Neuronal stem cell (in vitro differentiated cells): ENCODE measurements at regions not wholly inside any gene's neighbourhood (a gene's known extent, or its start where the extent isn't known, plus 50 kb on each side); places are given as distances from the start of the nearest gene placed in this dataset.

Experiments
- DNase-seq: peaks from one replicate; pipeline ENCODE4 v3.0.0-alpha.2; 2013; ENCODE audit warnings: low spot score
- H2AFZ ChIP-seq: one replicate; pipeline ENCODE4 v1.6.1; 2013; ENCODE audit warnings: mild to moderate bottlenecking, low read length, inconsistent platforms
- H2AK5ac ChIP-seq: 2 replicates; pipeline ENCODE4 v1.6.1; 2013; ENCODE audit warnings: low read depth, mild to moderate bottlenecking, inconsistent platforms, low read length, moderate library complexity, mixed read lengths
- H2BK120ac ChIP-seq: 2 replicates; pipeline ENCODE4 v1.6.1; 2013; ENCODE audit warnings: low read depth, mild to moderate bottlenecking, inconsistent platforms, low read length, moderate library complexity, mixed read lengths
- H2BK12ac ChIP-seq: one replicate; pipeline ENCODE4 v1.6.1; 2013; ENCODE audit warnings: low read length, inconsistent platforms
- H2BK15ac ChIP-seq: 2 replicates; pipeline ENCODE4 v1.6.1; 2013; ENCODE audit warnings: mild to moderate bottlenecking, low read length, inconsistent platforms, mixed read lengths
- H2BK5ac ChIP-seq: one replicate; pipeline ENCODE4 v1.6.1; 2013; ENCODE audit warnings: inconsistent platforms, mild to moderate bottlenecking, low read length, moderate library complexity
- H3K14ac ChIP-seq: one replicate; pipeline ENCODE4 v1.6.1; 2013; ENCODE audit warnings: low read length, inconsistent platforms
- H3K18ac ChIP-seq: 2 replicates; pipeline ENCODE4 v1.6.1; 2013; ENCODE audit warnings: low read length, inconsistent platforms
- H3K23ac ChIP-seq: 2 replicates; pipeline ENCODE4 v1.6.1; 2013; ENCODE audit warnings: low read depth, mild to moderate bottlenecking, mixed read lengths, low read length, inconsistent platforms; ENCODE audit not compliant: poor library complexity
- H3K27ac ChIP-seq: replicated peaks from 3 replicates; pipeline ENCODE4 v1.5.1; 2013; ENCODE audit warnings: low read length, inconsistent platforms
- H3K27me3 ChIP-seq, 3 experiments: 2 replicates each; pipeline ENCODE4 v1.6.1; 2013; ENCODE audit warnings: low read length in 3 of 3, mild to moderate bottlenecking in 2 of 3, inconsistent platforms in 1 of 3, low read depth in 1 of 3, mixed read lengths in 1 of 3, moderate library complexity in 1 of 3; ENCODE audit not compliant: control insufficient read depth in 3 of 3, insufficient read depth in 3 of 3
- H3K36me3 ChIP-seq, 2 donors: replicated peaks in 1 of 2; 2 replicates each; pipeline ENCODE4 v1.6.1; 2013; ENCODE audit warnings: low read length in 2 of 2; ENCODE audit not compliant: control insufficient read depth in 2 of 2, insufficient read depth in 2 of 2
- H3K4ac ChIP-seq: 2 replicates; pipeline ENCODE4 v1.6.1; 2013; ENCODE audit warnings: inconsistent platforms, mild to moderate bottlenecking, low read length, moderate library complexity
- H3K4me1 ChIP-seq, 2 donors: 1 replicate in 1 of 2; 2 replicates in 1 of 2; pipeline ENCODE4 v1.6.1; 2013; ENCODE audit warnings: low read length in 2 of 2, low read depth in 1 of 2; ENCODE audit not compliant: control insufficient read depth in 2 of 2, insufficient read depth in 1 of 2
- H3K4me2 ChIP-seq: one replicate; pipeline ENCODE4 v1.6.1; 2013; ENCODE audit warnings: mild to moderate bottlenecking, low read length, inconsistent platforms; ENCODE audit not compliant: insufficient read depth, poor library complexity, severe bottlenecking
- H3K4me3 ChIP-seq, 2 donors: 2 replicates each; pipeline ENCODE4 v1.5.1; 2013; ENCODE audit warnings: low read length in 2 of 2, mild to moderate bottlenecking in 2 of 2, inconsistent platforms in 1 of 2, moderate library complexity in 1 of 2
- H3K79me1 ChIP-seq: one replicate; pipeline ENCODE4 v1.6.1; 2013; ENCODE audit warnings: low read depth, mild to moderate bottlenecking, inconsistent platforms, low read length, moderate library complexity
- H3K9ac ChIP-seq: one replicate; pipeline ENCODE4 v1.6.1; 2013; ENCODE audit warnings: mild to moderate bottlenecking, low read depth, low read length, inconsistent platforms; ENCODE audit not compliant: poor library complexity
- H3K9me3 ChIP-seq, 2 donors: replicated peaks in 1 of 2; 2 replicates each; pipeline versions ENCODE3 to v1.6.1; 2013; ENCODE audit warnings: low read length in 2 of 2, mild to moderate bottlenecking in 2 of 2, inconsistent platforms in 1 of 2, low read depth in 1 of 2, mixed read lengths in 1 of 2, moderate library complexity in 1 of 2; ENCODE audit not compliant: control insufficient read depth in 2 of 2, insufficient read depth in 1 of 2
- H4K8ac ChIP-seq: one replicate; pipeline ENCODE4 v1.6.1; 2013; ENCODE audit warnings: low read depth, mild to moderate bottlenecking, inconsistent platforms, low read length, moderate library complexity
- H4K91ac ChIP-seq: one replicate; pipeline ENCODE4 v1.6.1; 2013; ENCODE audit warnings: low read length, low read depth, mild to moderate bottlenecking, inconsistent platforms; ENCODE audit not compliant: poor library complexity
- WGBS, 2 donors: extraction: QIAGEN DNeasy Blood & Tissue Kit; methylation state at CpG; one replicate each; pipeline ENCODE4 v1.1.7; 2013; ENCODE audit warnings: missing lambda C conversion rate in 2 of 2, mixed read lengths in 1 of 2; ENCODE audit not compliant: insufficient read length in 2 of 2, insufficient replicate concordance in 1 of 2; ENCODE audit errors: extremely low coverage in 2 of 2; 5-methylcytosine and 5-hydroxymethylcytosine counted together

- Histone ChIP-seq H2BK120ac (no peak overlapping the region), H3K4me3 (no peak overlapping the region), H3K18ac (no peak overlapping the region), H2AK5ac (no peak overlapping the region), H3K27ac (no peak overlapping the region), H3K14ac (no peak overlapping the region), H3K79me1 (no peaks in the 10 kb centered on the region), H3K9ac (no peak overlapping the region), H2BK5ac (no peak overlapping the region), H3K23ac (no peak overlapping the region), H2AFZ (no peak overlapping the region), H3K36me3 (no peaks in the 10 kb centered on the region), H4K8ac (no peak overlapping the region), H3K4me1 (no peaks in the 10 kb centered on the region), H3K4me2 (no peak overlapping the region), H3K4ac (no peak overlapping the region), H4K91ac (no peak overlapping the region), H2BK12ac (no peak overlapping the region), H3K27me3 (no peaks in the 10 kb centered on the region), H2BK15ac (no peak overlapping the region), H3K9me3 (no peaks in the 10 kb centered on the region)
- no CpG with 5 or more reads among the region's 3 CpGs for WGBS, 2 donors
- no peak for DNase-seq
Measured at GRCh38 chr1:37151789-37152188, 117.5 kb upstream of the GRIK3 start.

GRCh38 chr1:37152491-37152890 is 118.2 kb upstream of the GRIK3 start:
- Histone ChIP-seq H3K27me3 (no peaks in the 10 kb centered on the region), H3K4me1 (no peaks in the 10 kb centered on the region), H3K14ac (no peak overlapping the region), H3K27ac (no peak overlapping the region), H2AK5ac (no peak overlapping the region), H3K4ac (no peak overlapping the region), H2BK12ac (no peak overlapping the region), H3K18ac (no peak overlapping the region), H3K23ac (no peak overlapping the region), H2AFZ (no peak overlapping the region), H3K36me3 (no peaks in the 10 kb centered on the region), H3K79me1 (no peaks in the 10 kb centered on the region), H3K9ac (no peak overlapping the region), H3K9me3 (no peaks in the 10 kb centered on the region), H2BK5ac (no peak overlapping the region), H4K91ac (no peak overlapping the region), H4K8ac (no peak overlapping the region), H2BK120ac (no peak overlapping the region), H2BK15ac (no peak overlapping the region), H3K4me2 (no peak overlapping the region), H3K4me3 (no peak overlapping the region)
- no CpG with 5 or more reads among the region's 6 CpGs for WGBS, 2 donors
- no peak for DNase-seq

GRCh38 chr1:37153116-37154100 is 119.1 kb upstream of the GRIK3 start:
- no peak overlapping the region for H3K4me3 ChIP-seq
- no peaks in the 10 kb centered on the region for H3K9me3 ChIP-seq
- H3K4me1 ChIP-seq: no peaks in the 10 kb centered on the region
- no peak overlapping the region for H2BK12ac ChIP-seq
- H2AK5ac ChIP-seq: no peak overlapping the region
- H2BK15ac ChIP-seq: no peak overlapping the region
- H3K23ac ChIP-seq: no peak overlapping the region
- no peak overlapping the region for H3K14ac ChIP-seq
- no peaks in the 10 kb centered on the region for H3K27me3 ChIP-seq
- H3K9ac ChIP-seq: no peak overlapping the region
- H3K36me3 ChIP-seq: no peaks in the 10 kb centered on the region
- no peak for DNase-seq
- no CpG with 5 or more reads among the region's 3 CpGs for WGBS, 2 donors
- no peak overlapping the region for H2BK120ac ChIP-seq
- no peak overlapping the region for H2BK5ac ChIP-seq
- no peak overlapping the region for H2AFZ ChIP-seq
- no peak overlapping the region for H3K18ac ChIP-seq
- H3K27ac ChIP-seq: no peak overlapping the region
- H3K4ac ChIP-seq: no peak overlapping the region
- no peak overlapping the region for H3K4me2 ChIP-seq
- no peak overlapping the region for H4K91ac ChIP-seq
- H3K79me1 ChIP-seq: no peaks in the 10 kb centered on the region
- H4K8ac ChIP-seq: no peak overlapping the region

- Histone ChIP-seq H2BK120ac (no peak overlapping the region), H3K4me2 (no peak overlapping the region), H2BK5ac (no peak overlapping the region), H4K8ac (no peak overlapping the region), H2BK15ac (no peak overlapping the region), H2AFZ (no peak overlapping the region), H3K18ac (no peak overlapping the region), H2AK5ac (no peak overlapping the region), H2BK12ac (no peak overlapping the region), H3K4me3 (no peak overlapping the region), H3K27ac (no peak overlapping the region), H4K91ac (no peak overlapping the region), H3K9me3 (peaks cover 0 to 3% of the 10 kb centered on the region in 2 donors), H3K9ac (no peak overlapping the region), H3K23ac (no peak overlapping the region), H3K36me3 (no peaks in the 10 kb centered on the region), H3K4me1 (no peaks in the 10 kb centered on the region), H3K4ac (no peak overlapping the region), H3K14ac (no peak overlapping the region), H3K27me3 (no peaks in the 10 kb centered on the region), H3K79me1 (no peaks in the 10 kb centered on the region)
- DNase-seq: no peak
- WGBS, 2 donors: no CpG with 5 or more reads among the region's 9 CpGs
Measured at GRCh38 chr1:37156646-37157045, 122.3 kb upstream of the GRIK3 start.
